ENCODE measurements at regions not wholly inside any gene's neighbourhood (a gene's known extent, or its start where the extent isn't known, plus 50 kb on each side); places are given as distances from the start of the nearest gene placed in this dataset.

DNA sequence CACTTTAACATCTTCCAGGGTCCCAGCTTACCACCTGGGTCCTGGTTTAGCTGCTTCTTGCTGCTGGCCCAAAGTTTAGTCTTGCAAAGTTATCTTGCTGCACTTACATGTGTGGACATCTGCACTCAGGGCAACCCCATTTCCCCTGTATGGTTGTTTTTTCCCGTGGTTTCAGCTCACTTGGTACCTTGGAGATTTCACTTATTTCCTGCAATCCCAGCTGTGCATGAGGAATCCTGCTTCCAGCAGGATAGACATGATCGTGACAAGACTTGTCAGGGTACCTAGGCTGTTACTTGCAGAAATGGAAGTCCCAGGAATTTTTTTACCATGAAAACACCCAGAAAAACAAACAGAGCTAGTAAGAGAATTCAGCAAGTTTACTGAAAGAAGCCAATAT lies 95.9 kb upstream of the LEP start:
- Histone ChIP-seq H3K36me3 (ENCODE audit: insufficient read depth, low read length) (no peaks in the 10 kb centered on the region), H3K27me3 (ENCODE audit: control insufficient read depth in 1 of 2, insufficient read depth in 2 of 2, low read length in 2 of 2) (peaks cover 0 to under 1% of the 10 kb centered on the region in 2 experiments), H3K9me3 (ENCODE audit: control insufficient read depth in 1 of 2, insufficient read depth in 1 of 2, low read length in 2 of 2) (peaks cover 0 to 6% of the 10 kb centered on the region in 2 experiments), H3K4me3 (ENCODE audit: low read length) (no peak overlapping the region), H3K27ac (ENCODE audit: low read depth in 1 of 2, low read length in 2 of 2) (no peak overlapping the region), H3K4me1 (ENCODE audit: insufficient read depth, low read length) (no peaks in the 10 kb centered on the region)
- Mint-ChIP-seq H3K4me3 (no peak overlapping the region), H3K27me3 (peaks cover 22% of the 10 kb centered on the region), H3K4me1 (ENCODE audit: low read depth) (no peaks in the 10 kb centered on the region), H3K9me3 (peaks cover 4% of the 10 kb centered on the region), H3K27ac (no peak overlapping the region), H3K36me3 (ENCODE audit: low read depth) (no peaks in the 10 kb centered on the region)
- intact Hi-C loops (cut with DNase I, micrococcal nuclease): no loop called here
- TF ChIP-seq, protein P1, sequence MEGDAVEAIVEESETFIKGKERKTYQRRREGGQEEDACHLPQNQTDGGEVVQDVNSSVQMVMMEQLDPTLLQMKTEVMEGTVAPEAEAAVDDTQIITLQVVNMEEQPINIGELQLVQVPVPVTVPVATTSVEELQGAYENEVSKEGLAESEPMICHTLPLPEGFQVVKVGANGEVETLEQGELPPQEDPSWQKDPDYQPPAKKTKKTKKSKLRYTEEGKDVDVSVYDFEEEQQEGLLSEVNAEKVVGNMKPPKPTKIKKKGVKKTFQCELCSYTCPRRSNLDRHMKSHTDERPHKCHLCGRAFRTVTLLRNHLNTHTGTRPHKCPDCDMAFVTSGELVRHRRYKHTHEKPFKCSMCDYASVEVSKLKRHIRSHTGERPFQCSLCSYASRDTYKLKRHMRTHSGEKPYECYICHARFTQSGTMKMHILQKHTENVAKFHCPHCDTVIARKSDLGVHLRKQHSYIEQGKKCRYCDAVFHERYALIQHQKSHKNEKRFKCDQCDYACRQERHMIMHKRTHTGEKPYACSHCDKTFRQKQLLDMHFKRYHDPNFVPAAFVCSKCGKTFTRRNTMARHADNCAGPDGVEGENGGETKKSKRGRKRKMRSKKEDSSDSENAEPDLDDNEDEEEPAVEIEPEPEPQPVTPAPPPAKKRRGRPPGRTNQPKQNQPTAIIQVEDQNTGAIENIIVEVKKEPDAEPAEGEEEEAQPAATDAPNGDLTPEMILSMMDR (IDR thresholded peaks at IDR 0.05): no peak
- DNase-seq: no peak
- ChIA-PET CTCF (interaction anchor here (3.0 kb wide), 1 partner anchor 10 kb away, joined by 12 read pairs; no protein-coding TSS in a partner anchor), POLR2A (no interaction called here)
- no peak for ATAC-seq (ENCODE audit: poor library complexity)

DNA sequence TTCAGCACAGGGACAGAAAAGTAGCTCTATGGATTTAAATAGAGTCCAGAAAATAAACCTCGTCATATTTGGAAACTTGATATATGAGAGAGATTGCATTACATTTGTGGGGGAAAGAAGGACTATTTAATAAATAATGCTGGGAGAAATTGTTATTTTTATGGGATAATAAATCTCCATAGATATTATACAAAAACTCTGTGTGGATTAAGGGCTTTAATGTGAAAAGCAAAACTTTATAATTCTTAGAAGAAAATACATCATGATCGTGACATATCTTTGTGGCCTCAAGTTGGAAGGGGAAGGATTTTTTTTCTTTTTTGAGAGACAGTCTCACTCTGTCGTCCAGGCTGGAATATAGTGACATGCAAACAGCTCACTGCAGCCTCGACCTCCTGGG lies 95.0 kb upstream of the LEP start:
- CTCF ChIA-PET: interaction anchor here (3.0 kb wide), 1 partner anchor 11 kb away, joined by 12 read pairs; no protein-coding TSS in a partner anchor
- peaks cover 0 to 3% of the 10 kb centered on the region in 2 experiments for H3K27me3 ChIP-seq (ENCODE audit: control insufficient read depth in 1 of 2, insufficient read depth in 2 of 2, low read length in 2 of 2)
- no peaks in the 10 kb centered on the region for H3K36me3 ChIP-seq (ENCODE audit: insufficient read depth, low read length)
- Mint-ChIP-seq H3K4me3 (no peak overlapping the region), H3K27ac (no peak overlapping the region), H3K27me3 (peaks cover 27% of the 10 kb centered on the region), H3K4me1 (ENCODE audit: low read depth) (no peaks in the 10 kb centered on the region), H3K36me3 (ENCODE audit: low read depth) (no peaks in the 10 kb centered on the region), H3K9me3 (peaks cover 4% of the 10 kb centered on the region)
- intact Hi-C loops (cut with DNase I, micrococcal nuclease): no loop called here
- POLR2A ChIA-PET: no interaction called here
- no peak overlapping the region for H3K27ac ChIP-seq (ENCODE audit: low read depth in 1 of 2, low read length in 2 of 2)
- TF ChIP-seq, protein P1 (IDR thresholded peaks at IDR 0.05): no peak
- no peak for ATAC-seq (ENCODE audit: poor library complexity)
- no peak overlapping the region for H3K4me3 ChIP-seq (ENCODE audit: low read length)
- DNase-seq: no peak
- no peaks in the 10 kb centered on the region for H3K4me1 ChIP-seq (ENCODE audit: insufficient read depth, low read length)
- H3K9me3 ChIP-seq (ENCODE audit: control insufficient read depth in 1 of 2, insufficient read depth in 1 of 2, low read length in 2 of 2): peaks cover 0 to 6% of the 10 kb centered on the region in 2 experiments

DNA sequence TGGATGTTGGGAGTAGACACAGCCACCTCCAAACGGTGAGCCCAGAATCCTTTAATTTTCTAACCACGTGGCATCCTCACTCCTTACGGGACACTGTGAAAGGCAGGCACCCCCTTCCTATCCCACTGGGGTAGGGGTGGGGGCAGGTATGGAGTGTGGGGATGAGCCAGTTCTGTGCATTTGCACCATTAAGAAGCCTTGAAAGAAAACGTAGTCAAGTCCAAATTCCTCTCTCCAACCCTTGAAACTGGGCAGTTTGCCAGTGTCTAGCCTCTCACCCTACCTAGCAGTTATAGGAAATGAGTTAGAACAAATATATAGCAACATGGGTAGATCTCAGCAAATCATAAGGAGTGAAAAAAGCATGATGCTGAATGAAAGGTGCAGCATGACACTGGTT lies 92.4 kb upstream of the LEP start:
- no peaks in the 10 kb centered on the region for H3K9me3 Mint-ChIP-seq
- no peaks in the 10 kb centered on the region for H3K4me1 ChIP-seq (ENCODE audit: insufficient read depth, low read length)
- ChIA-PET POLR2A (no interaction called here), CTCF (no interaction called here)
- DNase-seq (no peak), ATAC-seq (ENCODE audit: poor library complexity) (no peak)
- peaks cover 0 to 8% of the 10 kb centered on the region in 2 experiments for H3K27me3 ChIP-seq (ENCODE audit: control insufficient read depth in 1 of 2, insufficient read depth in 2 of 2, low read length in 2 of 2)
- intact Hi-C loops (cut with DNase I, micrococcal nuclease): no loop called here
- no peak overlapping the region for H3K27ac Mint-ChIP-seq
- TF ChIP-seq, protein P1 (IDR thresholded peaks at IDR 0.05): no peak
- H3K4me3 Mint-ChIP-seq: no peak overlapping the region
- peaks cover 35% of the 10 kb centered on the region for H3K27me3 Mint-ChIP-seq
- no peaks in the 10 kb centered on the region for H3K36me3 ChIP-seq (ENCODE audit: insufficient read depth, low read length)
- no peaks in the 10 kb centered on the region for H3K36me3 Mint-ChIP-seq (ENCODE audit: low read depth)
- no peaks in the 10 kb centered on the region for H3K4me1 Mint-ChIP-seq (ENCODE audit: low read depth)
- peaks cover 0 to 6% of the 10 kb centered on the region in 2 experiments for H3K9me3 ChIP-seq (ENCODE audit: control insufficient read depth in 1 of 2, insufficient read depth in 1 of 2, low read length in 2 of 2)
- H3K27ac ChIP-seq (ENCODE audit: low read depth in 1 of 2, low read length in 2 of 2): no peak overlapping the region
- H3K4me3 ChIP-seq (ENCODE audit: low read length): no peak overlapping the region

Data from CD4-positive, alpha-beta T cell (primary cell).